ENCODE measurements at regions not wholly inside any gene's neighbourhood (a gene's known extent, or its start where the extent isn't known, plus 50 kb on each side); places are given as distances from the start of the nearest gene placed in this dataset.
"Not testable (repeated sequence)": the region's sequence is repeated elsewhere in the genome, so short reads cannot be mapped to it uniquely, and the experiment has no call there.

- POLR2A ChIA-PET; CTCF ChIA-PET; H3K4me3 ChIP-seq (ENCODE audit: low read depth, low read length); H3K4me1 ChIP-seq (ENCODE audit: control insufficient read depth, insufficient read depth, low read length); H3K27ac ChIP-seq (ENCODE audit: extremely low read depth, low read depth, low read length); H3K9me3 ChIP-seq (ENCODE audit: control insufficient read depth, insufficient read depth, low read depth, low read length); H3K36me3 ChIP-seq (ENCODE audit: control insufficient read depth in 2 of 2, insufficient read depth in 1 of 2, low read length in 2 of 2): not testable (repeated sequence)
These were observed 233.5 kb downstream of the SHCBP1 start for GRCh38 chr16:46387720-46388119.

- H3K36me3 ChIP-seq (ENCODE audit: control insufficient read depth in 2 of 2, insufficient read depth in 1 of 2, low read length in 2 of 2); H3K27ac ChIP-seq (ENCODE audit: extremely low read depth, low read depth, low read length); H3K4me3 ChIP-seq (ENCODE audit: low read depth, low read length); H3K9me3 ChIP-seq (ENCODE audit: control insufficient read depth, insufficient read depth, low read depth, low read length); CTCF ChIA-PET; POLR2A ChIA-PET; H3K4me1 ChIP-seq (ENCODE audit: control insufficient read depth, insufficient read depth, low read length): not testable (repeated sequence)
These were observed 234.2 kb downstream of the SHCBP1 start for GRCh38 chr16:46386805-46387620.

GRCh38 chr16:46386110-46386771 lies 234.9 kb downstream of the SHCBP1 start:
- H3K27ac ChIP-seq (ENCODE audit: extremely low read depth, low read depth, low read length); H3K36me3 ChIP-seq (ENCODE audit: control insufficient read depth in 2 of 2, insufficient read depth in 1 of 2, low read length in 2 of 2); POLR2A ChIA-PET; CTCF ChIA-PET; H3K9me3 ChIP-seq (ENCODE audit: control insufficient read depth, insufficient read depth, low read depth, low read length); H3K4me3 ChIP-seq (ENCODE audit: low read depth, low read length); H3K4me1 ChIP-seq (ENCODE audit: control insufficient read depth, insufficient read depth, low read length): not testable (repeated sequence)

DNA sequence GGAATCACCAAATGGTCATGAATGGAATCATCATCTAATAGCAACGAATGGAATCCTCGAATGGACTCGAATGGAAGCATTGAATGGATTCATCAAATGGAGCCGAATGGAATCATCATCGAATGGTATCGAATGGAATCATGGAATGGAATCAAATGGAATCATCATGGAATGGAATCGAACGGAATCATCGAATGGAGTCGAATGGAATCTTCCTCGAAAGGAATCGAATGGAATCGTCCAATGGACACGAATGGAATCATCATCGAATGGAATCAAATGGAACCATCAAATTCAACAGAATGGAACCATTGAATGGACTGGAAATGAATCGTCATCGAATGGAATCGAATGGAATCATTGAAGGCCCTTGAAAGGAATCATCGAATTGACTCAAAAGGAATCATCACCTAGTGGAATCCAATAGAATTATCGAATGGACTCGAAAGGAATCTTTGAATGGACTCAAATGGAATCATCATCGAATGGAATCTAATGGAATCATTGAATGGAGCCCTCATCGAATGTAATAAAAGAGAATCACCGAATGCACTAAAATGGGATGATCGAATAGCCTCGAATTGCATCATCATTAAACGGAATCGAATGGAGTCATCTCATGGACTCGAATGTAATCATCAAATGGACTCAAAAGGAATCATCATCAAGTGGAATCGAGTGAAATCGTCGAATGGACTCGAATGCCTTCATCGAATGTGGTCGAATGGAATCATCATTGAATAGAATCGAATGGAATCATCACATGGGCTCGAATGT lies 236.7 kb downstream of the SHCBP1 start:
- POLR2A ChIA-PET; H3K9me3 ChIP-seq (ENCODE audit: control insufficient read depth, insufficient read depth, low read depth, low read length); CTCF ChIA-PET; H3K4me1 ChIP-seq (ENCODE audit: control insufficient read depth, insufficient read depth, low read length); H3K4me3 ChIP-seq (ENCODE audit: low read depth, low read length); H3K36me3 ChIP-seq (ENCODE audit: control insufficient read depth in 2 of 2, insufficient read depth in 1 of 2, low read length in 2 of 2); H3K27ac ChIP-seq (ENCODE audit: extremely low read depth, low read depth, low read length): not testable (repeated sequence)

DNA sequence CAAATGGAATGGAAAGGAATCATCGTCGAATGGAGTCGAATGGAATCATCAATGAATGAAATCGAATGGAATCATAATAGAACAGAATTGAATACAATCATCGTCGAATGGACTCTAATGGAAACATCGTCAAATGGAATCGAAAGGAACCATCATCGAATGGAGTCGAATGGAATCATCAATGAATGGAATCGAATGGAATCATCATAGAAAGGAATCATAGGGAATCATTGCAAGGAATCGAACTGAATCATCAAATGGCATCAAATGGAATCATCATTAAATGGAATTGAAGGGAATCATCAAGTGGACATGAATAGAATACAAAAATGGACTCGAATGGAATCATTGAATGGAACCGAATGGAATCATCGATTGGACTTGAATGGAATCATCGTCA lies 237.6 kb downstream of the SHCBP1 start:
- POLR2A ChIA-PET; H3K9me3 ChIP-seq (ENCODE audit: control insufficient read depth, insufficient read depth, low read depth, low read length); CTCF ChIA-PET; H3K27ac ChIP-seq (ENCODE audit: extremely low read depth, low read depth, low read length); H3K36me3 ChIP-seq (ENCODE audit: control insufficient read depth in 2 of 2, insufficient read depth in 1 of 2, low read length in 2 of 2); H3K4me1 ChIP-seq (ENCODE audit: control insufficient read depth, insufficient read depth, low read length); H3K4me3 ChIP-seq (ENCODE audit: low read depth, low read length): not testable (repeated sequence)

DNA sequence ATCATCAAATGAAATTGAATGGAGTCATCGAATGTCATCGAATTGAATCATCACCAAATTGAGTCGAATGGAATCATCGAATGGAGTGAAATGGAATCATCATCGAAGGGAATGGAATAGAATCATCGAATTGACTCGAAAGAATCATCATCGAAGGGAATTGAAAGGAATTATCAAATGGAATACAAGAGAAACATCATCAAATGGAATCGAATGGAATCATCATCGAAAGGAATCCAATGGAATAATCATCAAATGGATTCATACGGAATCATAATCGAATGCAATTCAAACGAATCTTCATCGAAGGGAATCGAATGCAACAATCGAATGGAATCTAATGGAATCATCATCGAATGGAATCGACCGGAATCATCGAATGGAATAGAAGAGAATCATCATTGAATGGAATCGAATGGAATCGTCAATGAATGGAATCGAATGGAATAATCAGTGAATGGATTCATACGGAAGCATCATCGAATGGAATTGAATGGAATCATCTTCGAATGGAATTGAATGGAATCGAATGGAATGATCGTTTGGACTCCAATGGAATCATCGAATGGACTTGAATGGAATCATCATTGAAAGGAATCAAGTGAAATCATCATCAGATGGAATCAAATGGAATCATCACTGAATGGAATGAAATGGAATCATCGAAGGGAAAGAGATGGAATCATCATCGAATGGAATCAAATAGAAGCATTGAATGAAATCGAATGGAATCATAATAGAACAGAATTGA lies 238.2 kb downstream of the SHCBP1 start:
- H3K4me3 ChIP-seq (ENCODE audit: low read depth, low read length); H3K27ac ChIP-seq (ENCODE audit: extremely low read depth, low read depth, low read length); POLR2A ChIA-PET; CTCF ChIA-PET; H3K4me1 ChIP-seq (ENCODE audit: control insufficient read depth, insufficient read depth, low read length); H3K36me3 ChIP-seq (ENCODE audit: control insufficient read depth in 2 of 2, insufficient read depth in 1 of 2, low read length in 2 of 2); H3K9me3 ChIP-seq (ENCODE audit: control insufficient read depth, insufficient read depth, low read depth, low read length): not testable (repeated sequence)

DNA sequence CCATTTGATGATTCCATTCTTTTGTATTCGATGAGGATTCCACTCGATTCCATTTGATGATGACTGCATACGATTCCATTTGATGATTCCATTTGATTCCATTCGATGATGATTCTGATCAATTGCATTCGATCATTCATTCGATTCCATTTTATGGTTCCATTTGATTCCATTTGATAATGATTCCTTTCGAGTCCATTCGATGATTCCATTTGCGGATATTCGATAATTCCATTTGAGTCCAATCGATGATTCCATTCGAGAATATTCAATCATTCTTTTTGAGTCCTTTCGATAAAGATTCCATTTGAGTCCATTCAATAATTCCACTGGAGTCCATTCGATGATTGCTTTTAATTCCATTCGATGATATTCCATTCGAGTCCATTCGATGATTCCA lies 239.1 kb downstream of the SHCBP1 start:
- H3K4me3 ChIP-seq (ENCODE audit: low read depth, low read length); H3K36me3 ChIP-seq (ENCODE audit: control insufficient read depth in 2 of 2, insufficient read depth in 1 of 2, low read length in 2 of 2); CTCF ChIA-PET; H3K9me3 ChIP-seq (ENCODE audit: control insufficient read depth, insufficient read depth, low read depth, low read length); H3K27ac ChIP-seq (ENCODE audit: extremely low read depth, low read depth, low read length); POLR2A ChIA-PET; H3K4me1 ChIP-seq (ENCODE audit: control insufficient read depth, insufficient read depth, low read length): not testable (repeated sequence)

- H3K9me3 ChIP-seq (ENCODE audit: control insufficient read depth, insufficient read depth, low read depth, low read length); POLR2A ChIA-PET; CTCF ChIA-PET; H3K36me3 ChIP-seq (ENCODE audit: control insufficient read depth in 2 of 2, insufficient read depth in 1 of 2, low read length in 2 of 2); H3K4me3 ChIP-seq (ENCODE audit: low read depth, low read length); H3K4me1 ChIP-seq (ENCODE audit: control insufficient read depth, insufficient read depth, low read length); H3K27ac ChIP-seq (ENCODE audit: extremely low read depth, low read depth, low read length): not testable (repeated sequence)
These were observed 239.8 kb downstream of the SHCBP1 start for GRCh38 chr16:46381344-46381743.

All from HEK293 (cell line).